Sigmoid colon (tissue), 6 donors: ENCODE measurements at regions not wholly inside any gene's neighbourhood (a gene's known extent, or its start where the extent isn't known, plus 50 kb on each side); places are given as distances from the start of the nearest gene placed in this dataset.

Experiments used
- DNase-seq: peaks from one replicate; pipeline ENCODE4 v3.0.0-alpha.2; 2019
- H3K27ac ChIP-seq, 4 donors: fragments of 200-600 bp; sonication (generic); one replicate each; pipeline ENCODE4 v1.5.1; 2016 to 2019; ENCODE audit warnings: mild to moderate bottlenecking in 1 of 4
- H3K27me3 ChIP-seq, 3 donors: fragments of 200-600 bp; sonication (generic); one replicate each; pipeline ENCODE4 v1.5.1; 2019; ENCODE audit warnings: mild to moderate bottlenecking in 1 of 3
- H3K36me3 ChIP-seq, 4 donors: fragments of 200-600 bp; sonication (generic); one replicate each; pipeline ENCODE4 v1.5.1; 2016 to 2019
- H3K4me1 ChIP-seq, 4 donors: fragments of 200-600 bp; sonication (generic); one replicate each; pipeline ENCODE4 v1.5.1; 2017 to 2019
- H3K4me3 ChIP-seq, 4 donors: fragments of 200-600 bp; sonication (generic); one replicate each; pipeline ENCODE4 v1.5.1; 2017 to 2019; ENCODE audit warnings: mild to moderate bottlenecking in 2 of 4, moderate library complexity in 1 of 4
- H3K9me3 ChIP-seq, 4 donors: fragments of 200-600 bp in 3 of 4; sonication (generic) in 3 of 4; one replicate each; pipeline versions ENCODE4 v1.5.1 to v1.6.1; 2013 to 2019
- EP300 ChIP-seq, 4 donors: sonication (generic); formaldehyde crosslinking; IDR thresholded peaks; one replicate each; pipeline ENCODE4 v1.6.1; 2017; ENCODE audit warnings: antibody characterized with exemption in 4 of 4
- POLR2A ChIP-seq, 2 donors: fragments of 450-650 bp; IDR thresholded peaks; one replicate each; pipeline ENCODE4 v1.6.1; 2016; ENCODE audit warnings: antibody characterized with exemption in 2 of 2, mild to moderate bottlenecking in 2 of 2, moderate library complexity in 2 of 2
- POLR2AphosphoS5 ChIP-seq, 4 donors: sonication (generic); formaldehyde crosslinking; IDR thresholded peaks; one replicate each; pipeline ENCODE4 v1.6.1; 2017; ENCODE audit warnings: antibody characterized with exemption in 4 of 4
- WGBS, 2 donors: extraction: QIAGEN DNeasy Blood & Tissue Kit; methylation state at CpG; one replicate each; pipeline ENCODE4 v1.1.7; 2013; 5-methylcytosine and 5-hydroxymethylcytosine counted together
- intact Hi-C: fragments of 100-400 bp; cut with DNase I; formaldehyde crosslinking; loops from one replicate; pipeline ENCODE4 v1.15.1; 2023
- TF ChIP-seq, protein P1 (sequence below), 4 experiments: fragments of 450-650 bp in 3 of 4; fragments of 200-600 bp in 1 of 4; IDR thresholded peaks; one replicate each; pipeline ENCODE4 v1.5.1; 2016 to 2019; ENCODE audit warnings: antibody characterized with exemption in 4 of 4, mild to moderate bottlenecking in 3 of 4, moderate library complexity in 2 of 4
- donor health status: healthy with polysubstance abuse.
- donor health status: healthy.

GRCh38 chrX:124895947-124896346, 423.7 kb upstream of the TEX13C start:
- H3K27me3 ChIP-seq, result no peaks in the 10 kb centered on the region
- no peak overlapping the region for H3K4me3 ChIP-seq
- no peak overlapping the region for H3K27ac ChIP-seq
- H3K4me1 ChIP-seq, result no peaks in the 10 kb centered on the region
- WGBS, 2 donors, result 36 to 63% methylated on average over 4 of the region's 4 CpGs
- DNase-seq, result no peak
- no peaks in the 10 kb centered on the region for H3K9me3 ChIP-seq
- TF ChIP-seq EP300 (IDR thresholded peaks at IDR 0.05) (no peak), POLR2A (IDR thresholded peaks at IDR 0.05) (no peak), POLR2AphosphoS5 (IDR thresholded peaks at IDR 0.05) (no peak)
- TF ChIP-seq, protein P1, sequence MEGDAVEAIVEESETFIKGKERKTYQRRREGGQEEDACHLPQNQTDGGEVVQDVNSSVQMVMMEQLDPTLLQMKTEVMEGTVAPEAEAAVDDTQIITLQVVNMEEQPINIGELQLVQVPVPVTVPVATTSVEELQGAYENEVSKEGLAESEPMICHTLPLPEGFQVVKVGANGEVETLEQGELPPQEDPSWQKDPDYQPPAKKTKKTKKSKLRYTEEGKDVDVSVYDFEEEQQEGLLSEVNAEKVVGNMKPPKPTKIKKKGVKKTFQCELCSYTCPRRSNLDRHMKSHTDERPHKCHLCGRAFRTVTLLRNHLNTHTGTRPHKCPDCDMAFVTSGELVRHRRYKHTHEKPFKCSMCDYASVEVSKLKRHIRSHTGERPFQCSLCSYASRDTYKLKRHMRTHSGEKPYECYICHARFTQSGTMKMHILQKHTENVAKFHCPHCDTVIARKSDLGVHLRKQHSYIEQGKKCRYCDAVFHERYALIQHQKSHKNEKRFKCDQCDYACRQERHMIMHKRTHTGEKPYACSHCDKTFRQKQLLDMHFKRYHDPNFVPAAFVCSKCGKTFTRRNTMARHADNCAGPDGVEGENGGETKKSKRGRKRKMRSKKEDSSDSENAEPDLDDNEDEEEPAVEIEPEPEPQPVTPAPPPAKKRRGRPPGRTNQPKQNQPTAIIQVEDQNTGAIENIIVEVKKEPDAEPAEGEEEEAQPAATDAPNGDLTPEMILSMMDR (IDR thresholded peaks at IDR 0.05), result no peak
- H3K36me3 ChIP-seq, result no peaks in the 10 kb centered on the region
- intact Hi-C loops, result no loop called here

- Histone ChIP-seq H3K27me3 (no peaks in the 10 kb centered on the region), H3K36me3 (no peaks in the 10 kb centered on the region), H3K4me1 (no peaks in the 10 kb centered on the region), H3K9me3 (no peaks in the 10 kb centered on the region), H3K4me3 (no peak overlapping the region), H3K27ac (no peak overlapping the region)
- DNase-seq, result no peak
- WGBS, 2 donors, result 53 to 70% methylated on average over 2 of the region's 2 CpGs
- TF ChIP-seq POLR2A (IDR thresholded peaks at IDR 0.05), result no peak
- TF ChIP-seq EP300 (IDR thresholded peaks at IDR 0.05), result no peak
- TF ChIP-seq, protein P1 (IDR thresholded peaks at IDR 0.05), result no peak
- no peak for TF ChIP-seq POLR2AphosphoS5 (IDR thresholded peaks at IDR 0.05)
- intact Hi-C loops, result no loop called here
Observed at GRCh38 chrX:124902953-124903352, 416.7 kb upstream of the TEX13C start.

- 76 to 79% methylated on average over 4 of the region's 4 CpGs for WGBS, 2 donors
- TF ChIP-seq EP300 (IDR thresholded peaks at IDR 0.05), result no peak
- TF ChIP-seq POLR2AphosphoS5 (IDR thresholded peaks at IDR 0.05), result no peak
- TF ChIP-seq, protein P1 (IDR thresholded peaks at IDR 0.05), result no peak
- TF ChIP-seq POLR2A (IDR thresholded peaks at IDR 0.05), result no peak
Observed at GRCh38 chrX:124910611-124911010, 409.1 kb upstream of the TEX13C start.

DNA sequence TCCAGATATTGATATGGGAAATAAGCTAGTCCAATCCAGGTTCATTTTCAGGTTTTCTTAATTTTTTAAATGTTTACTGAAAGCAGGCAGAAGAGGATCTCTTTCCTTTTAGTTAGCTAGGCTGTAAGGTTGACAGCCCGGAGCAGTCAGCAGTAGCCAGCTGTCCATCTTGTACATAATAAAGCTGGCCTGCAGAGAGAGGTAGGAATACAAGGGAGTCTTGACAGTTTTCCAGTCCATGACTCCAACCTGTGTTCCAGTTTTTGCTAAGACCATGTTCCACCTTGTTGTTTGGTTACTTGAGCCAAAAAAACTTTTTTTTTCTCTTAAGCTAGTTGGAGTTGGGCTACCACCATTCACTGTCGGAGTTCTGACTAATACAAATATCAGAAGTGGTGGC, 402.7 kb upstream of the TEX13C start:
- intact Hi-C loops, result no loop called here

More at GRCh38 chrX:124910611-124911010, 409.1 kb upstream of the TEX13C start:
- no peaks in the 10 kb centered on the region for H3K9me3 ChIP-seq
- no peaks in the 10 kb centered on the region for H3K4me1 ChIP-seq
- no peak overlapping the region for H3K27ac ChIP-seq
- H3K36me3 ChIP-seq, result no peaks in the 10 kb centered on the region
- intact Hi-C loops, result no loop called here
- H3K4me3 ChIP-seq, result no peak overlapping the region
- H3K27me3 ChIP-seq, result no peaks in the 10 kb centered on the region
- no peak for DNase-seq

More for the DNA sequence above, 402.7 kb upstream of the TEX13C start:
- Histone ChIP-seq H3K4me3 (no peak overlapping the region), H3K27me3 (no peaks in the 10 kb centered on the region), H3K4me1 (no peaks in the 10 kb centered on the region), H3K27ac (no peak overlapping the region), H3K9me3 (no peaks in the 10 kb centered on the region), H3K36me3 (no peaks in the 10 kb centered on the region)
- WGBS, 2 donors, result 86 to 87% methylated on average over 2 of the region's 2 CpGs
- TF ChIP-seq EP300 (IDR thresholded peaks at IDR 0.05), result no peak
- TF ChIP-seq POLR2AphosphoS5 (IDR thresholded peaks at IDR 0.05), result no peak
- TF ChIP-seq, protein P1 (IDR thresholded peaks at IDR 0.05), result no peak
- no peak for TF ChIP-seq POLR2A (IDR thresholded peaks at IDR 0.05)
- DNase-seq, result no peak
